Stimulated activated CD8-positive, alpha-beta memory T cell treated with anti-CD3 and anti-CD28 coated beads, Interleukin-15, amount 100 ng/mL, for 48 hours (primary cell): ENCODE measurements at regions not wholly inside any gene's neighbourhood (a gene's known extent, or its start where the extent isn't known, plus 50 kb on each side); places are given as distances from the start of the nearest gene placed in this dataset.

Source experiments
- DNase-seq, 2 donors: peaks; one replicate each; pipeline ENCODE4 v3.0.0-alpha.2; 2020; ENCODE audit warnings: low read depth in 2 of 2

- no peak for DNase-seq
Observed at GRCh38 chr6:169082817-169083507, 170.7 kb downstream of the THBS2 start.

- DNase-seq = no peak
Observed at GRCh38 chr6:169082093-169082492, 171.6 kb downstream of the THBS2 start.

- no peak for DNase-seq
Observed at GRCh38 chr6:169081248-169081647, 172.4 kb downstream of the THBS2 start.

GRCh38 chr6:169079650-169080049 is 174.0 kb downstream of the THBS2 start:
- no peak for DNase-seq

- DNase-seq = no peak
Observed at GRCh38 chr6:169078399-169079145, 175.1 kb downstream of the THBS2 start.

- no peak for DNase-seq
Observed at GRCh38 chr6:169075915-169076654, 177.6 kb downstream of the THBS2 start.

GRCh38 chr6:169075211-169075914 is 178.3 kb downstream of the THBS2 start:
- no peak for DNase-seq

- DNase-seq = no peak
Observed at GRCh38 chr6:169074526-169074925, 179.1 kb downstream of the THBS2 start.

GRCh38 chr6:169073311-169073710 is 180.3 kb downstream of the THBS2 start:
- no peak for DNase-seq

GRCh38 chr6:169072127-169073042 is 181.3 kb downstream of the THBS2 start:
- no peak for DNase-seq

GRCh38 chr6:169071394-169071793 is 182.3 kb downstream of the THBS2 start:
- no peak for DNase-seq

GRCh38 chr6:169070506-169071176 is 183.0 kb downstream of the THBS2 start:
- DNase-seq = no peak

- no peak for DNase-seq
Observed at GRCh38 chr6:169069356-169069755, 184.3 kb downstream of the THBS2 start.

GRCh38 chr6:169064194-169064593 is 189.5 kb downstream of the THBS2 start:
- DNase-seq = no peak

- DNase-seq = no peak
Observed at GRCh38 chr6:169062272-169062671, 191.4 kb downstream of the THBS2 start.

GRCh38 chr6:169058634-169059033 is 195.0 kb downstream of the THBS2 start:
- DNase-seq = no peak

- DNase-seq = no peak
Observed at GRCh38 chr6:169052462-169052861, 201.2 kb downstream of the THBS2 start.

GRCh38 chr6:169051371-169051770 is 202.3 kb downstream of the THBS2 start:
- no peak for DNase-seq

GRCh38 chr6:169048865-169049205 is 204.8 kb downstream of the THBS2 start:
- no peak for DNase-seq

GRCh38 chr6:169048185-169048864 is 205.3 kb downstream of the THBS2 start:
- DNase-seq = no peak
